H54 (cell line): ENCODE measurements at regions not wholly inside any gene's neighbourhood (a gene's known extent, or its start where the extent isn't known, plus 50 kb on each side); places are given as distances from the start of the nearest gene placed in this dataset.
A peak's percentile ranks its signal among the peaks of the same experiment; 100 is the strongest.

Experiments
- DNase-seq: peaks from one replicate; pipeline ENCODE4 v3.0.0; 2011; ENCODE audit warnings: low spot score, mixed read lengths; ENCODE audit not compliant: insufficient read length
- FAIRE-seq: peaks from 3 replicates; lab custom pipeline; 2011; peaks lifted over from hg19 to GRCh38; lab: Jason Lieb, UNC
- POLR2A ChIP-seq: IDR thresholded peaks from 2 replicates; pipeline ENCODE4 v1.6.1; 2011; ENCODE audit warnings: low read depth, mild to moderate bottlenecking, low read length

GRCh38 chr2:18503376-18504228 is 56.9 kb downstream of the RDH14 start:
- FAIRE-seq (no peak), DNase-seq (no peak)
- no peak for TF ChIP-seq POLR2A

GRCh38 chr2:18502142-18502541 is 58.3 kb downstream of the RDH14 start:
- FAIRE-seq: no peak
- no peak for DNase-seq
- no peak for TF ChIP-seq POLR2A

- FAIRE-seq (no peak), DNase-seq (no peak)
- no peak for TF ChIP-seq POLR2A
Observed at GRCh38 chr2:18501729-18502128, 58.7 kb downstream of the RDH14 start.

- FAIRE-seq: no peak
- no peak for TF ChIP-seq POLR2A
- DNase-seq: no peak
Observed at GRCh38 chr2:18501156-18501555, 59.3 kb downstream of the RDH14 start.

GRCh38 chr2:18500333-18500732 is 60.1 kb downstream of the RDH14 start:
- TF ChIP-seq POLR2A: no peak
- FAIRE-seq: peak; percentile 38
- DNase-seq: no peak

GRCh38 chr2:18498531-18498930 is 61.9 kb downstream of the RDH14 start:
- FAIRE-seq: no peak
- no peak for TF ChIP-seq POLR2A
- DNase-seq: no peak

GRCh38 chr2:18496516-18496915 is 63.9 kb downstream of the RDH14 start:
- DNase-seq (no peak), FAIRE-seq (no peak)
- no peak for TF ChIP-seq POLR2A

- FAIRE-seq (no peak), DNase-seq (no peak)
- no peak for TF ChIP-seq POLR2A
Observed at GRCh38 chr2:18495058-18495457, 65.4 kb downstream of the RDH14 start.

- TF ChIP-seq POLR2A: no peak
- DNase-seq (no peak), FAIRE-seq (no peak)
Observed at GRCh38 chr2:18492721-18493120, 67.7 kb downstream of the RDH14 start.

GRCh38 chr2:18491577-18491976 is 68.9 kb downstream of the RDH14 start:
- FAIRE-seq (no peak), DNase-seq (no peak)
- no peak for TF ChIP-seq POLR2A

- FAIRE-seq: no peak
- no peak for TF ChIP-seq POLR2A
- DNase-seq: no peak
Observed at GRCh38 chr2:18490901-18491300, 69.6 kb downstream of the RDH14 start.

- no peak for FAIRE-seq
- no peak for TF ChIP-seq POLR2A
- DNase-seq: no peak
Observed at GRCh38 chr2:18487106-18487913, 73.1 kb downstream of the RDH14 start.

- no peak for FAIRE-seq
- no peak for DNase-seq
- no peak for TF ChIP-seq POLR2A
Observed at GRCh38 chr2:18484625-18485024, 75.8 kb downstream of the RDH14 start.

GRCh38 chr2:18483896-18484295 is 76.6 kb downstream of the RDH14 start:
- DNase-seq (no peak), FAIRE-seq (no peak)
- no peak for TF ChIP-seq POLR2A
